HS-27A (cell line): ENCODE measurements at regions not wholly inside any gene's neighbourhood (a gene's known extent, or its start where the extent isn't known, plus 50 kb on each side); places are given as distances from the start of the nearest gene placed in this dataset.

ENCODE experiments used
- DNase-seq: peaks from one replicate; pipeline ENCODE4 v3.0.0-alpha.2; 2012; ENCODE audit warnings: low read depth, missing footprints

DNA sequence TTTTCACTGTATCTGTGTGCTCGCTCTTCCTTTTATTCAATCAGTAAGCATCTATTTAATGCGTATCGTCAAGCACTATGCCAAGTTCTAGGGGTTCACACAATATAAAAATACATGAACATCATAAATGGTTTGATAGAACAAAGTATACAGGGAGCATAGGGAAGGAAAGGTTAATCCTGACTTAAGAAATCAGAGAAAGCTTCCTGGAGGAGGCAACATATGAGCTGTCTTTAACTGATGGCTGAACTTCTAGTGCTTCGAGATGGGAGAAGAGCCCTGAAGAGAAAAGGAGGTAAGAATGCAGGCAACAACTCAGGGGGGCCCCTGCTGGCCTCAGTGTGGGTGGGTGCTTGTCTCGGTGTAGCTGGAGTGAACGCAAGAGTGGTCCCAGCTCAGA lies 63.6 kb upstream of the GALNT2 start:
- DNase-seq = no peak

DNA sequence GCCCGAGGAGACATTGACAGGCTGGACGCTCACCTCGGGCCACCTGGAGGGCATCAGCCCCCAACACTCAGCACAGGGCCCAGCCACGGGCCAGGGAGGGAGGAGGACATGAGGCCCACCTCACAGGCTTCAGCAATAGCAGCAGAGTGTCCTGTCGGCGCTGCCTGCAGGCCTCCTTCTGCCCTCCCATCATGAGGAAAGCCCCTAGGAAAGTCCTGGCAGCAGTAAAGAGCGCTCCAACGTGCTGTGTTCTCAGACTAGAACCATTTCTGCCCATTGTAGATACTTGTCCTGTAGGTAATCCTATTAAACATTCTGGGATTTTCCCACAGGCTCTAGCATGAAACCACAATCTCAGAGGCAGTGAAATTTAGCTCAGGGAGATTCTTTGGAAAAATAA lies 62.0 kb upstream of the GALNT2 start:
- no peak for DNase-seq

GRCh38 chr1:230008721-230009120 lies 58.3 kb upstream of the GALNT2 start:
- DNase-seq = no peak

GRCh38 chr1:230009611-230010313 lies 57.3 kb upstream of the GALNT2 start:
- DNase-seq = no peak

- no peak for DNase-seq
These were observed 56.3 kb upstream of the GALNT2 start for GRCh38 chr1:230010603-230011332.

DNA sequence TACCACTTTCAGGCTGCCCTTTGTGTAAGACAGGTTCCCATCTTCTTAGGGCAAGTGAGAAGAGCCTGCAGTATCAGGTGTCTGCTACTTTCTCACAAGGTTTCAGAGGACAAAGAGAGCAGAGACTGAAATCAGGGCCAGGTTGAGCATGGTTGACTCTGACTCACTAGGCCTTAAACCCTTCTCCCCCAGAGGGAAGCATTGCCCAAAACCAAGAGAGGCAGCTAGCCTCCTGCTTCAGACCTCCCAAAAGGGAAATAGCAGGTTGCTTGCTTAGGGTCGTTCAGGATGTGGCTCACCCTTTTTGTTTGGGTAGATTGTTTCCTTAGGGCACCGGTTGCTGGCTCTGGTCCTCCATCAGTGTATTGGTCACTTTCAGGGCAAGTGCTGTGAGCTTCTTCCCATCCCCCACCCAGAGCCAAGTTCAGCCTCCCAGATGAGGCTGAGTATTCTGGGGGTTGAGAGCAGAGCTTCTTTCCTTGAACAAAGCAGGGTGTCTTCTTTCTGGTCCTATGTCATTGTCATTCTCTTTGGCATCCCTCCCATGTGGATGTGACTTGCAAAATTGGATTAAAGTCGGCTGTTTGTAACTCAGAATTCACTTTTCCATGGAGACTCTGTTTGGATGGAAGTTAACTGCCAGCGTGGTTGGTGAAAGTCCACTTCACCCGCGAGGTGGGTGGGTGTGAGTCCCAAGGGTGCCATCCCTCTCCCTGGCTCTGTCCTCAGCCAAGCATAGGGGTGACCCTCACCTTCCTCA lies 55.5 kb upstream of the GALNT2 start:
- no peak for DNase-seq

- DNase-seq = no peak
These were observed 55.0 kb upstream of the GALNT2 start for GRCh38 chr1:230012093-230012393.

DNA sequence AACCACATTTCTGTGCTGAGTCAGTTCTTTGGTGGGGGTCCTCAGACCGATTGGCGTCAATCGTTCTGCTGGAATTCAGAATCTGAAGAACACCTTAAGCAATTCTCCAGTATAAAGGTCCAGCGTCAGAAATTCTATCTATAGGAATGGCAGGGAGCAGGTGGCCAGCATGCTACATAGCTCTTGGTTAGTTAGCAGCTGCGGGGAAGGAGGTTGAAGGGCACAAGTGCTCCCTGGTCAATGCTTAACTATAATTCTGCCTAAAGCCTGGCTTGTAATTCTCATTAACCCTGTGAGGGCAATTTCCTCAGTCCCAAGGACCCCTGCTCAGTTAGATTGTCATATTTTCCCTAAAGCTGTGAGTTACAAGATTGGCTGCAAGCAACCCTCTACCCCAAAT lies 54.3 kb upstream of the GALNT2 start:
- no peak for DNase-seq

- DNase-seq = no peak
These were observed 50.9 kb upstream of the GALNT2 start for GRCh38 chr1:230016159-230016558.
